GM18505 (cell line): ENCODE measurements at regions not wholly inside any gene's neighbourhood (a gene's known extent, or its start where the extent isn't known, plus 50 kb on each side); places are given as distances from the start of the nearest gene placed in this dataset.
"Not testable (repeated sequence)": the region's sequence is repeated elsewhere in the genome, so short reads cannot be mapped to it uniquely, and the experiment has no call there.

Experiments used
- ATAC-seq: cut with Tn5 transposase; IDR thresholded peaks from one replicate; pipeline ENCODE4 v1.9.1; 2021; ENCODE audit not compliant: unreplicated experiment
- POLR2A ChIP-seq: IDR thresholded peaks from 4 replicates; pipeline ENCODE4 v1.6.1; 2011; ENCODE audit warnings: borderline replicate concordance; ENCODE audit not compliant: insufficient read depth, insufficient read length; ENCODE audit errors: extremely low read depth

- no peak for TF ChIP-seq POLR2A
- ATAC-seq = no peak
Observed at GRCh38 chr3:137148406-137148805, 190.6 kb downstream of the IL20RB start.

DNA sequence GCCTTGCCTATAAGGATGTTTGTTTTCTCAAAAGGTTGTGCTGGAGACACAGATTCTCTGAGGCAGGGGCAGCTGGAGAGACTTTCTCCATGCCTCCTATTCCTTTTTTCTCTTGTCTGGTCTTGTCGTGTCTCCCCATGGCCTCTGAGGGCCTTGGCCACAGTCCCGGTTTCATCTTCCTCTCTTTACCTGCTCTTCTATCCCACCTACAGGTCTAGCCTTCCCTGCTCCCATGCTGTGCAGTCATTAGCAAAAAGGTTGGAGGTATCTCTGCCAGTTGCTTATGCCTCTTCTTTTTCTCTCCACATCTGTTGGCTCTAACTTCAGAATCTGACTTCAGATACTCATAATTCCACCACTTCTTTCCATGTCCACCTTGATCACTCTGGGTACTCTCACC, 191.1 kb downstream of the IL20RB start:
- TF ChIP-seq POLR2A = no peak
- no peak for ATAC-seq

GRCh38 chr3:137150825-137151224, 193.0 kb downstream of the IL20RB start:
- no peak for TF ChIP-seq POLR2A
- ATAC-seq = no peak

GRCh38 chr3:137153046-137153445, 195.3 kb downstream of the IL20RB start:
- not testable (repeated sequence) for ATAC-seq

DNA sequence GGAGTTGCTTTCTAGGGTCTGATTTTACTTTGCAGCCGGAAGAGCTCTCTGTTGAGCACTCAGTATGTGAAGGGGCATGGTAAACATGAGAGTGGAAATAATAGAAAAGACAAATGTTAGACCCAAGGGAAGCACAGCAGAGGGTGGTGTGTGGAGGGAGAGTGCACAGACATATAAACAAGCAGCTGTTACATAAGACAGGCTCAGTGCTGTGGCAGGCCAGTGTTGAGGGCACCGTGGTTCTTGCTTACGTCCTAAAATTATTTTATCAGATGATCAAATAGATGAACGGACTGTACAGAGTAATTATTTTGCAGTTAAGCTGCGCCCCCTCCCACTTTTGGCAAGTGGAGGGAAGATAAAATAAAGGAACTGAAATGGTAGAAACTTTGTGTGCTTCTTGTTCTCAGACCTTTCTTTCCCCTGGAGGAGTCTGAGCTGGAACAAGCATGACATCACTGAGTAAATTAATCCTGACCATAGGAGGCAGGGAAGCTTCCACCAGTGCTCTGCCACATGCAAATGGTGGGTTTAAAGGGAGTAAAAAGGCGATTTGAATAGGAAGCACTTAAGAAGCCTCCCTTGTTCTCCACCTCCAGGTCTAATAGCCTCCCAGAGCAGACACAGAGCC, 205.6 kb downstream of the IL20RB start:
- no peak for ATAC-seq
- TF ChIP-seq POLR2A = no peak

DNA sequence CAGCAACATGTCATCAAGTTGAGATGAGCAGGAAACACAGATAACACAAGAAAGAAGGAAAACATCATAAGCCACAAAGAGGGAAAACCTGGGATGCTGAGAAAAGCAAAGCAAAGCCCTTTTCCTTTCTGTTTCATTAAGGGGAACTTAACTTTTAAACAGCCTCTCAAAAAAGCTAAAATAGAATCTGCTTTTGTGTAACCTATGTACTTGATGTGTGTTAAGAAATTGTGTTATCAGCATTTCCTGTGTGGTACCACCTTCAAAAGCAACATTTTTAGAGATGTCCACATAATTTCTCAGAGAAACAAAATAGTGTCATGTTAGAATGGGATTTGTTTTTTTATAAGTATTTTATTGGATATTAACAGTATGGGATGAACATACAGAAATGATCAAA, 206.2 kb downstream of the IL20RB start:
- ATAC-seq = no peak
- no peak for TF ChIP-seq POLR2A

DNA sequence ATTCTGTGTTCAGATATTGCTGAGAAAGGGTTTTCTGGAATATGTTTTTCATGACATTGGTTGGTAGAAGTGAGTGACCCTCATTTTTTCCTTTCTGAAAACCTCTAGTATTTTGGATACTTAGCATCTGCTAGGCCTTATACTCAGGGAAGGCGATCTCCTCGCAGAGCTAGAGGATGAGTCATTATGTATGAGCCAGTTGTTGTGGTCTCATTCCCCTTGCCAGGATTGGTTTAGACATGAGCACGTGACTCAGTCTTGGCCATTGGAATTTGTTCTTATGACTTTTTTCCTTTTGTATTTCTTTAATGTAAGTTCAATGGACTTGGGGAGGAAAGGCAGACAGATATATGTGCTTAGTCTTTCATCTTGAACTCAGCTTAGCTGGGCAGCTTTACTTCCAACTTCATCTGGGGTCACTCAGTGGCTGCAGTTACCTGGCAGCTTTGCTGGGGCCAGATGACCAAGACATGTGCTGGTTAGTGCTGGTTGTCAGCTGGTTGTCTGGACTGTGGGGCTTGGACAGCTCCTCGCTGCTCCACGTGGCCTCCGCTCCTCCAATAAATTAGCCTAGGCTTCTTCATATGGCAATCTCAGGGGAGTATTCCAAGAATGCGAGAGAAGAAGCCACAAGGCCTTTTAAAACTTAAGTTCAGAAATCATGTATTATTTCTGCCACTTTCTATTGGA, 207.5 kb downstream of the IL20RB start:
- no peak for TF ChIP-seq POLR2A
- no peak for ATAC-seq

- no peak for TF ChIP-seq POLR2A
- no peak for ATAC-seq
Observed at GRCh38 chr3:137171834-137172603, 214.2 kb downstream of the IL20RB start.

- TF ChIP-seq POLR2A = no peak
- no peak for ATAC-seq
Observed at GRCh38 chr3:137172728-137173127, 214.9 kb downstream of the IL20RB start.

DNA sequence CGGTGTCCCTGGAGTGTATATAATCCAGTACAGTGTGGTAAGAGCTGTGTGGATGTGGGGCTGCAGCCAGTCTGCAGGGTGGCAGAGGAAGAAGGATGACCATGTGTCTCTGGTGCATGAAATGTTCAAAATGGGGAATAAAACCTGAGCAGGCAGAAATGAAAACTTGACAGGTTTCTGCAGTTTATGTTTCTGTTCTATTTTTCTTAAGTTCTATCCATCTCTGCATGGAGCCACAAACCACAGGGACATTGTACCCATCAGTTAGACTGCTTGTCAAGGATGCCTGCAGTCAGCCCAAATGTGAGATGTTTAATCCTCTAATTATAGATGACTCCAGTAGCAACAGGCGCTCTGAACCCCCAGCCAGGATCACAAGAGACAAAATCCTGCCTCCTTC, 216.7 kb downstream of the IL20RB start:
- ATAC-seq = no peak
- TF ChIP-seq POLR2A = no peak

GRCh38 chr3:137180220-137180619, 222.4 kb downstream of the IL20RB start:
- ATAC-seq = no peak
- no peak for TF ChIP-seq POLR2A

GRCh38 chr3:137191133-137191923, 233.5 kb downstream of the IL20RB start:
- TF ChIP-seq POLR2A = no peak
- no peak for ATAC-seq

- no peak for TF ChIP-seq POLR2A
- no peak for ATAC-seq
Observed at GRCh38 chr3:137191951-137192350, 234.2 kb downstream of the IL20RB start.
